ENCODE measurements at regions not wholly inside any gene's neighbourhood (a gene's known extent, or its start where the extent isn't known, plus 50 kb on each side); places are given as distances from the start of the nearest gene placed in this dataset.
"Not testable (repeated sequence)": the region's sequence is repeated elsewhere in the genome, so short reads cannot be mapped to it uniquely, and the experiment has no call there.

DNA sequence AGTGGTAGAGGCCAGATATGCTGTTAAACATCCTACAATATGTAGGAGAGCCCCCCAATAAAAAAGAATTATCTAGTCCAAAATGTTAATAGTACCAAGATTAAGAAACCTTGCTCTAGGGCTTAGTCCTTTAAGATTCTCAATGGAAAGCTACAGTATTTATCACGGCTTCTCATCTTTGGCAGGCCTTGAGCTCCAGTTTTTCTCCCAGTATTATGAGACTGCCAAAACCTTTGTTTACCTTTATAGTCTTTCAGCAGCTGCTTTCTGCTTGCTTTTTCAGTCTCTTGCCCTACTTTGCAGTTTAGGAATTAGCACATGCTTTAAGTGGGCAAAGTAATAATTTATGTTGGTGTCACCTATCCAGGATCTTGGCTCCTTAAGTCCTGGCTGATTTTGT lies 59.7 kb downstream of the NHLRC1 start:
- DNase-seq, result peak; percentile 26

DNA sequence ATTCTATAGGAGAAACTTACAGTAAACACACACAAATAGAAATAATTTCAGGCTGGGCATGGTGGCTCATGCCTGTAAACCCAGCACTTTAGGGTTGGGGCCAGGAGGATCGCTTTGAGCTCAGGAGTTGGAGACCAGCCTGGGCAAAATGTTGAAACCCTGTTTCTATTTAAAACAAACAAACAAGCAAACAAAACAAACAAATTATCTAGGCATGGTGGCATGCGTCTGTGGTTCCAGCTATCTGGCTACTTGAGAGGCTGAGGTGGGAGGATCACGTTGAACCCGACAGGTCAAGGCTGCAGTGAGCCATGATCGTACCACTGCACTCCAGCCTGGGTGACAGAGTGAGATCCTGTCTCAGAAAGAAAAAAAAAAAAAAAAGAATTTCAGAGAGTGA lies 64.0 kb downstream of the NHLRC1 start:
- DNase-seq, result no peak

DNA sequence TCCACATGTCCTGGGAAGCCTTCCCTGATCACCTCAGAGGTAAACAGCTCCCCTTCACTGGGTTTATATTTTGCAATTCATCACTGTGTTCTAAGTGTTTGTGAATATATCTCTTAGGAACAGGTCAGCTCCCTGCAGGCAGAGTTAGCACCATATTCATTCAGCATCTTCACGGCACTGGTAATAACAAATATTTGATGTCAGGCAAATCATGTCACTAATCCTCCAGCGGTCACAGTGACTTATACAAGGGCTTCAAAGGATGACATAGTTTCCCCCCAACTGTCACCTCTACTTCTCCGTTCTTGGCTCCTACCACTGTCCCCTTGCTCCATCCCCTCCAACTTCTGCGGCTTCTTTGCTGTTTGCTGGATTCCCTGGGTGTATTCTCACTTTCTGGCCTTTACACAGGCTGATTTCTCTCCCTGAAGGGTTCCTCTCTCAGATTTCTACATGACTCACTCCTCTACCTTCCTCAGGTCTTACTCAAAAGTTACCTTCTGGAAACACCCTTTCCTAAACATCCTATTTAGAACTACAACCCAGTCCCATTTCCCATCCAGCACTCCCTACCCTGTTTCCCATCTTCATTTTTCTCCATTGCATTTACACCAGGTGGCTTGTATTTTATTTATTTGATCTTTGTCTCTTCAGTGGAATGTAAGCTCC lies 66.6 kb downstream of the NHLRC1 start:
- DNase-seq, result no peak

DNA sequence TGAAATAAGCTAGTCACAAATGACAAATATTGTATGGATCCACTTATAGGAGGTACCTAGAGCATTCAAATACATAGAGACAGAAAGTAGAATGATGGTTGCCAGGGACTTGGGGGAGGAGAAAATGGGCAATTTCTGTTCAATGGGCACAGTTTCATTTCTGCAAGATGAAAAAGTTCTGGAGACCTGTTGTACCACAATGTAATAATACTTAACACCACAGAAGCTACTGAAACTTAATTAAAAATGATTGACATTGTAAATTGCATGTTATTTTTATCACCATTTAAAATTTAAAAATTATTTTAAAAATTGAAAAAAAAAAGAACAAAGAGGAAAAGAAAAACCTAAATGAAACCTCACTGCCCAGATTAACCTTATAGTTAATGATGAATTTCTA lies 67.4 kb downstream of the NHLRC1 start:
- no peak for DNase-seq

DNA sequence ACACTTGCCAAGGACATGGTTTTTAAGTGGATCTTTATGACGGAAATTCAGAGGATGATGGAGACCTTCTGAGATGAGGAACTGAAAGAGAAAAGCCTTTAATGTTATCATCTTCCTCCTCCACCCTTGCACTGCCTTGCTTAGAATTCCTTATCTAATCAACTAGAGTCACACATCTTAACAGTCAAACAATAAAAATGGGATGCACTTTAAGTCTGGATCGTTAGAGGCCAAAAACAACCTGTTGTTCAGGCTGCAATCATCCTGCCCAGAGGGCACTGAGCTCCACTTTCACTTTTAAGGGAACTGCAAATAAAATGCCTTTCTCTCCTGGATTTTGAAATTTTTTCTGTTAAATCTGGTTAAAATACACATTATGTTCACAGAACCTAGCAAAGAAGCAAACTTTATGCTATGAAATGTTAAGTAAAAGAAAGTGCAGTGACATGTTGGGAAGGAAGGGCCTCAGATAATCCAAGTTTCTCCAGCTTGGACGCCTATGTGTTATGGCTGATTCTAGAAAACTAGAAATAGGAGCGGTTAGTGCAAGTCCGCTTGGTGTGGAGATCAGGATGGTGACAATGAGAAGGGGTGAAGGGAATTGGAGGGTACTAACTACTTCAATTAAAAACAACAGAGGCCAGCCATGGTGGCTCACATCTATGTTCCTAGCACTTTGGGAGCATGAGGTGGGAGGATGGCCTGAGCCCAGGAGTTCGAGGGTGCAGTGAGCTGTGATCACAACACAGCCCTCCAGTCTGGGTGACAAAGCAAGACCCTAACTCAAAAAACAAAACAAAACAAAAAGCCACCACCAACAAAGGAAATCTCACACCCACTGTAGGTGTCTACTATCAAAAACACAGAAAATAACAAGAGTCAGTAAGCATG lies 66.4 kb upstream of the KIF13A start:
- no peak for DNase-seq

DNA sequence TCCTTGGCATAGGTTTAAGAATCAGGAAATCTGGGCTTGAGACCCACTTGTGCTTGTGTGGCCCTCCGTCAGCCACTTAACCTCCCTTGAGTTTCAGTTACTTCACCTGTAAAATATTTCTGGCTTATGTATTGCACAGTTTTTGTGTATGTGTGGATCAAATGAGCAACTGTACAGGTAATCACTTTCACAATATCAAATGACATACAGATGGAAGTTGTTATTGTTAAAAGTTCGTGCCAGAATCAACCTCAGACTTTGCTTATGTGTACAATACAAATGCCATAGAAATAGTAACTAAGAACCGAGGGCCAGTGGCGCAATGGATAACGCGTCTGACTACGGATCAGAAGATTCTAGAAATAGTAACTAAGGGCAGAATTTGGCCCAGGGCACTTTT lies 65.6 kb upstream of the KIF13A start:
- DNase-seq, result peak; percentile 56

DNA sequence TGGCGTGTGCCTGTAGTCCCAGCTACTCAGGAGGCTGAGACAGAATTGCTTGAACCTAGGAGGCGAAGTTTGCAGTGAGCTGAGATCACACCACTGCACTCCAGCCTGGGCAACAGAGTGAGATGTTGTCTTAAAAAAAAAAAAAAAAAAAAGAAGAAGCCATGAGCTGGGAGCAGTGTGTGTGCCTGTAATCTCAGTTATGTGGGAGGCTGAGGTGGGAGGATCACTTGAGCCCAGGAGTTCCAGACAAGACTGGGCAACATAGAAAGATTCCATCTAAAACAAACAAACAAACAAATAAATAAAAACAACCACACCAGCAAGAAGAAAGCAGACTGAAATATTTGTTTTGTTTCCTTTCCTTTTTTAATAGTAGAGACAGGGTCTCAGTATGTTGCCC lies 62.2 kb upstream of the KIF13A start:
- no peak for DNase-seq

DNA sequence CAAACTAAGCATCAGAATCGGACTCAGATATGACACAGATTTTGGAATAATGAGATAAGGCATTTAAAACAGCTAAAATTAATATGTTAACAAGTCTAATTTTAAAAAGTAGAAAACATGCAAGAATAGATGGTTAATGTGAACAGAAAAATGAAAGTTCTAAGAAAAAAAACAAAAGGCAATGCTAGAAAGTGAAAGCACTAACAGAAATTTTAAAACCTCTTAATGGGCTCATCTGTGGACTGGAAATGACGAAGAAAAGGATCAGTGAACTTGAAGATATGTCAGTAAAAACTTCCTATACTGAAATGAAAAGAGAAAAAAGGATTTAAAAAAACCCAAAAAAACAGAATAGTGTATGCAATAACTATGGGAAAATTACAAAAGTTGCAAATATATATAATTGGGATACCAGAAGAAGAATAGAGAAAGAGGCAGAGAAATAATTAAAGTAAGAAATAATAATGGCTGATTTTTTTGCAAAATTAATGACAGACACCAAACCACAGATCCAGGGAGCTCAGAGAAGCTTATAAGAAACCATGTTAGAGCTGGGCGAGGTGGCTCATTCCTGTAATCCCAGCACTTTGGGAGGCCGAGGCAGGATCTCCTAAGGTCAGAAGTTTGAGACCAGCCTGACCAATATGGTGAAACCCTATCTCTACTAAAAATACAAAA lies 61.7 kb upstream of the KIF13A start:
- no peak for DNase-seq

DNA sequence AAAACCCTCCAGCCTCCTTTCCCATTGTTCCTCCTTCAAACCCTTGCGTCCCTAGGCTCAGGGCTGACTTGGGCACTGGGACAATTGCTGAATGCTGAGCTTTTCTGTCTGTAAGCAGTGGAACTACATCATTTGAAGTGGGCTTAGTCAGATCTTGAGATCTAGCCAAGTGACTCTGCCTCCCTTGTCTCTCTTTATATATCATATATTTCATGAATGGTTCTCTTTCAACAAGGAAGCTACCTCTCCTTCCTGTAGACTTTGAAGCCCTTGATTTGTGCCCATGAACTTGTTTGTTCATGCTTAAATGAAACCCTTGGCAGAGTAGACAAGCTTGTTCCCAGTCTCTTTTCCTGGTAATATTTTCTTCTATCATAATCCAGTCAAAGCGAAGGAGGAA lies 60.0 kb upstream of the KIF13A start:
- no peak for DNase-seq

DNA sequence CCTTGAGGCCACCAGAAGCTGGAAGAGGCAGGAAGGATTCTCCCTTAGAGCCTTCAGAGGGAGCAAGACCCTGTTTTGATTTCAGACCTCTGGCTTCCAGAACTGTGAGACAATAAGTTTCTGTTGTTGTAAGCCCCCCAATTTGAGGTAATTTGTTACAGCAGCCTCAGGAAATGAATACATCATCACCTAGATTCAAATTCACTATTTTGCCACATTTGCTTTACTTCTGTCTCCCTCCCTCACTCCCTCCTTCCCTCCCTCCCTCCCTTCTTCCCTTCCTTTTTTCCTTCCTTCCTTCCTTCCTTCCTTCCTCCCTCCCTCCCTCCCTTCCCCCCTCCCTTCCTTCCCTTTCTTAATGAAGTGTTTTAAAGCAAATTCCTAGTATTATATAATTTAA lies 58.1 kb upstream of the KIF13A start:
- DNase-seq, result no peak

DNA sequence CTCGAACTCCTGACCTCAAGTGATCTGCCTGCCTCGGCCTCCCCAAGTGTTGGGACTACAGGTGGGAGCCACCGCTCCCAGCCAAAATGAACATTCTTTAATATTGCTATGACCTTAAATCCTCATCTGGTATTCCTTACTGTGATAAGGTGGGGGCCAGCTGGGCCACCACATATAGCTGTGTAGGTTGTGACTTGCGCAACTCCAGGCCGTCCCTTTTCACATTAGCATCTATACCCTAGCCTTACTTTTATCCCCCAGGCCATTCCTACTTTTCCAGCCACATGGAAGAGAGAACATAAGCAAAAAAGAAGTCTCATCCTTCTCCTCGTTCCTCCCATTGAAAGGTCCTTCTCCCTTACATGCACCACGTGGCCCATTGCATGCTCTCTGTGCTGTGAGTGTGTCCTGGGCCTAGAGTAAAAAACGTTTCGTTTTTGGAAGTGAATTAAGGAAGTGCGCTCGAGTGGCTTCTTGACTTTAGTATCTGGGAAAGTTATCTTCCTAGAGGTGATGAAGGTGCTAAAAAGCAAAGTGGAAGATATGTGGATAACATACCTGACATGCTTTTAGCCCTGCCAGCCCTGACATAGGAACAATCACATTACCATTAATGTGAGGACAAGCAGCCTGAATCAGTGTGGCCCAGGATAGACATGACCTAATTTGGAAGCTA lies 56.8 kb upstream of the KIF13A start:
- no peak for DNase-seq

DNA sequence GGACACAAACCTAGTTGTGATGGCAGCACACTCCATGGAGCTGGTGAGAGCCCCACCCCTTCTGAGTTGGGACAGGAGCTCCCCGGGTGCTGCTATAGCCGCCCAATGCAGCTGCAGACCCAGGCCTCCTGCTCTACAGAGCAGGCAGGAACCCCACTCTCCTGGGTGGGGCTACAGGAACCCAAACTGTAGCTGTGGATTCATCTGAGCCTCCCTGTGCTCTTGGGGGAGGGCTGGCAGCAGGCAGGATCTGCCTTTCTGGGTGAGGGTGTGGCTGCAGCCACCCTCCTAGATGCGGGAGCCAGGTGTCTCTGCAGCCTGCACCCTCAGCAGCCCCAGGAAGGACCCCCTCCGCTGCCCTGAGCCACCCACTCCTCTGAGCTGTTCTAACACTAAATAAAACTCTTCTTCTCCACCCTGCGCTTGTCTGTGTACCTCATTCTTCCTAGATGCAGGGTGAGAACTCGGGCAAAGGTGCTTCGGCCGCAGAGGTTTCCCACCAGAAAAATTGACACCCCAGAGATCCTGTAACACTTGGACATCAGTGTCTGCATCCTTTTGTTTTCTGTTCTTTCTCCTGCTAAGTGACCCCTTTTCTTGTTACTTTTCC lies 55.2 kb upstream of the KIF13A start:
- no peak for DNase-seq

DNA sequence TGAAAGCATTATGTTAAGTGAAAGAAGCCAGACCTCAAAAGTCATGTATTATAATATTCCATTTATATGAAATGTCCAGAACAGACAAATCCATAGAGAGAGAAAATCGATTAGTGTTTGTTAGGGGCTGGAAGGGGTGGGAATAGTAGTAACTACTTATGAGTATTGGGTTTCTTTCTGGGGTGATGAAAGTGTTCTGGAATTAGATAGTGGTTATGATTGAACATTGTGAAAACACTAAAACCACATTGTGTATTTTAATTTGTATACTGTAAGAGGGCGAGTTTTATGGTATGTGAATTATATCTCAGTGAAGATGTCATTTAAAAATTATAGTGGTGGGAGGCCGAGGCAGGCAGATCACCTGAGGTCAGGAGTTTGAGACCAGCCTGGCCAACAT lies 52.0 kb upstream of the KIF13A start:
- DNase-seq, result no peak

DNA sequence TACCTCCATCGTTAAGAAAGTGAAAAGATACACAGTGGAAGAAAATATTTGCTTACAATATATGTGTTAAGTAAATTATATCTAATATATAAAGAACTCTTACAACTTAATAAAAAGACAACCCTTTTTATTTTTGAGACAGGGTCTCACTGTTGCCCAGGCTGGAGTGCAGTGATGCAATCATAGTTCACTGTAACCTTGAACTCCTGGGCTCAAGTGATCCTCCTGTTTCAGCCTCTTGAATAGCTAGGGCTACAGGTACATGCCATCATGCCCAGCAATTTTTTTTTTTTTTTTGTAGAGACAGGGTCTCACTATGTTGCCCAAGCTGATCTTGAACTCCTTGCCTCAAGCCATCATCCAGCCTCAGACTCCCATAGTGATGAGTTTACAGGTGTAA lies 50.8 kb upstream of the KIF13A start:
- DNase-seq, result not testable (repeated sequence)
